ENCODE measurements at regions not wholly inside any gene's neighbourhood (a gene's known extent, or its start where the extent isn't known, plus 50 kb on each side); places are given as distances from the start of the nearest gene placed in this dataset.

- H3K36me3 ChIP-seq (ENCODE audit: control insufficient read depth in 1 of 2, insufficient read depth in 2 of 2, low read length in 2 of 2) = no peaks in the 10 kb centered on the region
- H2AK5ac ChIP-seq (ENCODE audit: low read length) = no peak overlapping the region
- DNase-seq = no peak
- no CpG with 5 or more reads among the region's 2 CpGs for WGBS (ENCODE audit: extremely low coverage, insufficient coverage, insufficient read length)
- no peak overlapping the region for H3K27ac ChIP-seq (ENCODE audit: low read depth, low read length)
- H3K79me1 ChIP-seq (ENCODE audit: low read length) = no peaks in the 10 kb centered on the region
- H3K9me3 ChIP-seq (ENCODE audit: insufficient read depth, low read depth, low read length) = no peaks in the 10 kb centered on the region
- no peak overlapping the region for H3K4me2 ChIP-seq (ENCODE audit: low read length)
- H4K91ac ChIP-seq (ENCODE audit: low read depth, low read length) = no peak overlapping the region
- no peak overlapping the region for H3K23ac ChIP-seq (ENCODE audit: low read length)
- H3K18ac ChIP-seq (ENCODE audit: low read length) = no peak overlapping the region
- H3K14ac ChIP-seq (ENCODE audit: low read length) = no peak overlapping the region
- no peak overlapping the region for H3K4ac ChIP-seq (ENCODE audit: low read depth, low read length)
- H2BK12ac ChIP-seq (ENCODE audit: low read length) = no peak overlapping the region
- H4K8ac ChIP-seq (ENCODE audit: low read depth, low read length) = no peak overlapping the region
- H2BK120ac ChIP-seq (ENCODE audit: insufficient read depth, low read length, poor library complexity) = no peak overlapping the region
- H3K9ac ChIP-seq (ENCODE audit: low read length) = no peak overlapping the region
- no peak overlapping the region for H4K12ac ChIP-seq (ENCODE audit: low read depth, low read length)
- no peak overlapping the region for H2BK5ac ChIP-seq (ENCODE audit: low read depth, low read length, poor library complexity)
- no peaks in the 10 kb centered on the region for H3K4me1 ChIP-seq (ENCODE audit: control insufficient read depth in 1 of 2, insufficient read depth in 2 of 2, low read length in 2 of 2)
- no peaks in the 10 kb centered on the region for H3K27me3 ChIP-seq (ENCODE audit: insufficient read depth, low read length)
- H3K4me3 ChIP-seq (ENCODE audit: low read depth, low read length) = no peak overlapping the region
- H3K79me2 ChIP-seq (ENCODE audit: control insufficient read depth, insufficient read depth, low read length, poor library complexity) = no peaks in the 10 kb centered on the region
- H2AFZ ChIP-seq (ENCODE audit: insufficient read depth, low read length, poor library complexity) = no peak overlapping the region
These were observed 1490.1 kb upstream of the IGFBP7 start for GRCh38 chr4:58600290-58600689.

GRCh38 chr4:58590722-58591121, 1480.5 kb upstream of the IGFBP7 start:
- H3K4me2 ChIP-seq (ENCODE audit: low read length) = no peak overlapping the region
- H4K91ac ChIP-seq (ENCODE audit: low read depth, low read length) = no peak overlapping the region
- H3K14ac ChIP-seq (ENCODE audit: low read length) = no peak overlapping the region
- no peak overlapping the region for H2AFZ ChIP-seq (ENCODE audit: insufficient read depth, low read length, poor library complexity)
- H2BK120ac ChIP-seq (ENCODE audit: insufficient read depth, low read length, poor library complexity) = no peak overlapping the region
- no peaks in the 10 kb centered on the region for H3K79me2 ChIP-seq (ENCODE audit: control insufficient read depth, insufficient read depth, low read length, poor library complexity)
- WGBS (ENCODE audit: extremely low coverage, insufficient coverage, insufficient read length) = no CpG with 5 or more reads among the region's 2 CpGs
- H3K79me1 ChIP-seq (ENCODE audit: low read length) = no peaks in the 10 kb centered on the region
- no peak overlapping the region for H4K12ac ChIP-seq (ENCODE audit: low read depth, low read length)
- H3K4me3 ChIP-seq (ENCODE audit: low read depth, low read length) = no peak overlapping the region
- H3K36me3 ChIP-seq (ENCODE audit: control insufficient read depth in 1 of 2, insufficient read depth in 2 of 2, low read length in 2 of 2) = no peaks in the 10 kb centered on the region
- no peak overlapping the region for H3K9ac ChIP-seq (ENCODE audit: low read length)
- peaks cover 0 to 2% of the 10 kb centered on the region in 2 experiments for H3K4me1 ChIP-seq (ENCODE audit: control insufficient read depth in 1 of 2, insufficient read depth in 2 of 2, low read length in 2 of 2)
- H3K27ac ChIP-seq (ENCODE audit: low read depth, low read length) = no peak overlapping the region
- H3K4ac ChIP-seq (ENCODE audit: low read depth, low read length) = no peak overlapping the region
- no peaks in the 10 kb centered on the region for H3K9me3 ChIP-seq (ENCODE audit: insufficient read depth, low read depth, low read length)
- DNase-seq = peak; percentile 2 to 13
- no peaks in the 10 kb centered on the region for H3K27me3 ChIP-seq (ENCODE audit: insufficient read depth, low read length)
- no peak overlapping the region for H2BK12ac ChIP-seq (ENCODE audit: low read length)
- H2AK5ac ChIP-seq (ENCODE audit: low read length) = no peak overlapping the region
- no peak overlapping the region for H3K18ac ChIP-seq (ENCODE audit: low read length)
- no peak overlapping the region for H2BK5ac ChIP-seq (ENCODE audit: low read depth, low read length, poor library complexity)
- no peak overlapping the region for H4K8ac ChIP-seq (ENCODE audit: low read depth, low read length)
- no peak overlapping the region for H3K23ac ChIP-seq (ENCODE audit: low read length)

GRCh38 chr4:58587856-58588255, 1477.7 kb upstream of the IGFBP7 start:
- no peaks in the 10 kb centered on the region for H3K79me1 ChIP-seq (ENCODE audit: low read length)
- no peak overlapping the region for H4K91ac ChIP-seq (ENCODE audit: low read depth, low read length)
- no peak overlapping the region for H2AK5ac ChIP-seq (ENCODE audit: low read length)
- H4K8ac ChIP-seq (ENCODE audit: low read depth, low read length) = no peak overlapping the region
- H2BK12ac ChIP-seq (ENCODE audit: low read length) = no peak overlapping the region
- no peak overlapping the region for H2BK120ac ChIP-seq (ENCODE audit: insufficient read depth, low read length, poor library complexity)
- no peaks in the 10 kb centered on the region for H3K9me3 ChIP-seq (ENCODE audit: insufficient read depth, low read depth, low read length)
- peak; percentile 75 to 84 for DNase-seq
- H3K9ac ChIP-seq (ENCODE audit: low read length) = no peak overlapping the region
- no peak overlapping the region for H2AFZ ChIP-seq (ENCODE audit: insufficient read depth, low read length, poor library complexity)
- H3K27me3 ChIP-seq (ENCODE audit: insufficient read depth, low read length) = no peaks in the 10 kb centered on the region
- peak overlapping the region; percentile 32 for H3K27ac ChIP-seq (ENCODE audit: low read depth, low read length)
- WGBS (ENCODE audit: extremely low coverage, insufficient coverage, insufficient read length) = no CpG with 5 or more reads among the region's 6 CpGs
- no peak overlapping the region for H4K12ac ChIP-seq (ENCODE audit: low read depth, low read length)
- peaks cover 0 to 2% of the 10 kb centered on the region in 2 experiments for H3K4me1 ChIP-seq (ENCODE audit: control insufficient read depth in 1 of 2, insufficient read depth in 2 of 2, low read length in 2 of 2)
- no peaks in the 10 kb centered on the region for H3K79me2 ChIP-seq (ENCODE audit: control insufficient read depth, insufficient read depth, low read length, poor library complexity)
- no peak overlapping the region for H3K14ac ChIP-seq (ENCODE audit: low read length)
- no peak overlapping the region for H2BK5ac ChIP-seq (ENCODE audit: low read depth, low read length, poor library complexity)
- H3K4me3 ChIP-seq (ENCODE audit: low read depth, low read length) = no peak overlapping the region
- peaks cover 0 to 2% of the 10 kb centered on the region in 2 experiments for H3K36me3 ChIP-seq (ENCODE audit: control insufficient read depth in 1 of 2, insufficient read depth in 2 of 2, low read length in 2 of 2)
- H3K4me2 ChIP-seq (ENCODE audit: low read length) = no peak overlapping the region
- H3K18ac ChIP-seq (ENCODE audit: low read length) = no peak overlapping the region
- H3K23ac ChIP-seq (ENCODE audit: low read length) = no peak overlapping the region
- H3K4ac ChIP-seq (ENCODE audit: low read depth, low read length) = no peak overlapping the region

GRCh38 chr4:58566260-58566659, 1456.1 kb upstream of the IGFBP7 start:
- Histone ChIP-seq H3K4me2 (ENCODE audit: low read length) (no peak overlapping the region), H4K91ac (ENCODE audit: low read depth, low read length) (no peak overlapping the region), H3K18ac (ENCODE audit: low read length) (no peak overlapping the region), H3K27ac (ENCODE audit: low read depth, low read length) (no peak overlapping the region), H4K8ac (ENCODE audit: low read depth, low read length) (no peak overlapping the region), H3K4ac (ENCODE audit: low read depth, low read length) (no peak overlapping the region), H3K4me3 (ENCODE audit: low read depth, low read length) (no peak overlapping the region), H2BK5ac (ENCODE audit: low read depth, low read length, poor library complexity) (no peak overlapping the region), H2BK12ac (ENCODE audit: low read length) (no peak overlapping the region), H3K79me1 (ENCODE audit: low read length) (peaks cover 2% of the 10 kb centered on the region), H3K14ac (ENCODE audit: low read length) (no peak overlapping the region), H3K36me3 (ENCODE audit: control insufficient read depth in 1 of 2, insufficient read depth in 2 of 2, low read length in 2 of 2) (no peaks in the 10 kb centered on the region), H2AFZ (ENCODE audit: insufficient read depth, low read length, poor library complexity) (no peak overlapping the region), H2BK120ac (ENCODE audit: insufficient read depth, low read length, poor library complexity) (no peak overlapping the region), H3K79me2 (ENCODE audit: control insufficient read depth, insufficient read depth, low read length, poor library complexity) (no peaks in the 10 kb centered on the region), H3K9me3 (ENCODE audit: insufficient read depth, low read depth, low read length) (no peaks in the 10 kb centered on the region), H3K27me3 (ENCODE audit: insufficient read depth, low read length) (no peaks in the 10 kb centered on the region), H3K4me1 (ENCODE audit: control insufficient read depth in 1 of 2, insufficient read depth in 2 of 2, low read length in 2 of 2) (no peaks in the 10 kb centered on the region), H4K12ac (ENCODE audit: low read depth, low read length) (no peak overlapping the region), H3K23ac (ENCODE audit: low read length) (no peak overlapping the region), H2AK5ac (ENCODE audit: low read length) (no peak overlapping the region), H3K9ac (ENCODE audit: low read length) (no peak overlapping the region)
- no peak for DNase-seq
- no CpG with 5 or more reads among the region's 1 CpG for WGBS (ENCODE audit: extremely low coverage, insufficient coverage, insufficient read length)

Measured in trophoblast cell (in vitro differentiated cells and primary cell).